Hepatocyte (in vitro differentiated cells): ENCODE measurements at regions not wholly inside any gene's neighbourhood (a gene's known extent, or its start where the extent isn't known, plus 50 kb on each side); places are given as distances from the start of the nearest gene placed in this dataset.
A peak's percentile ranks its signal among the peaks of the same experiment; 100 is the strongest.

Source experiments
- EZH2 ChIP-seq: fragments of 200-600 bp; sonication (generic); IDR thresholded peaks from 2 replicates; pipeline ENCODE4 v1.6.1; 2016; ENCODE audit warnings: antibody characterized with exemption, mild to moderate bottlenecking, borderline replicate concordance
- TF ChIP-seq, protein P1 (sequence below): fragments of 200-600 bp; sonication (generic); IDR thresholded peaks from 2 replicates; pipeline ENCODE4 v1.5.1; 2016; ENCODE audit warnings: antibody characterized with exemption, mild to moderate bottlenecking; ENCODE audit not compliant: poor library complexity

DNA sequence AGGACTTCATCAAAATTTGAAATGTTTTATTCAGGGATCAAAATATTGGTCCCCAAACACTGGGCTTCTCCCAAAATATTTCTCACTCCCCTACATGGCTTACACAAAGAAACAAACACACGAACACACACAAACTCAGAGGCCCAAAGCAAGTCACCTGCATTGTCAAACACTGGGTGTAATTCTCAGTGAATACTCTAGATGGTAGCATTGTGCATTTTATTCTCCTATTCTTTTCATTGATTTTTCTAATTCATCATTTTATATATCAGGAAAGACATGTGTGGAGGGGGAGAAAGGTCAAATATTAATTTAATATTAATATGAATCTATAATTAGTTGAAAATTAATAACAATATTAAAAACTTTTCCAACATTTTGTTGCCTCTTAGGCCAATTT, 72.3 kb upstream of the TNMD start:
- TF ChIP-seq, protein P1, sequence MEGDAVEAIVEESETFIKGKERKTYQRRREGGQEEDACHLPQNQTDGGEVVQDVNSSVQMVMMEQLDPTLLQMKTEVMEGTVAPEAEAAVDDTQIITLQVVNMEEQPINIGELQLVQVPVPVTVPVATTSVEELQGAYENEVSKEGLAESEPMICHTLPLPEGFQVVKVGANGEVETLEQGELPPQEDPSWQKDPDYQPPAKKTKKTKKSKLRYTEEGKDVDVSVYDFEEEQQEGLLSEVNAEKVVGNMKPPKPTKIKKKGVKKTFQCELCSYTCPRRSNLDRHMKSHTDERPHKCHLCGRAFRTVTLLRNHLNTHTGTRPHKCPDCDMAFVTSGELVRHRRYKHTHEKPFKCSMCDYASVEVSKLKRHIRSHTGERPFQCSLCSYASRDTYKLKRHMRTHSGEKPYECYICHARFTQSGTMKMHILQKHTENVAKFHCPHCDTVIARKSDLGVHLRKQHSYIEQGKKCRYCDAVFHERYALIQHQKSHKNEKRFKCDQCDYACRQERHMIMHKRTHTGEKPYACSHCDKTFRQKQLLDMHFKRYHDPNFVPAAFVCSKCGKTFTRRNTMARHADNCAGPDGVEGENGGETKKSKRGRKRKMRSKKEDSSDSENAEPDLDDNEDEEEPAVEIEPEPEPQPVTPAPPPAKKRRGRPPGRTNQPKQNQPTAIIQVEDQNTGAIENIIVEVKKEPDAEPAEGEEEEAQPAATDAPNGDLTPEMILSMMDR = peak; percentile 58
- no peak for TF ChIP-seq EZH2
